ENCODE measurements at regions not wholly inside any gene's neighbourhood (a gene's known extent, or its start where the extent isn't known, plus 50 kb on each side); places are given as distances from the start of the nearest gene placed in this dataset.

- TF ChIP-seq CTCF (IDR thresholded peaks at IDR 0.05; ENCODE audit: low read depth, low read length), result no peak
- H3K4me3 ChIP-seq (ENCODE audit: low read depth, low read length), result no peak overlapping the region
These were observed 1047.6 kb downstream of the TECRL start for GRCh38 chr4:63361628-63362027.

- H3K4me3 ChIP-seq (ENCODE audit: low read depth, low read length), result no peak overlapping the region
- no peak for TF ChIP-seq CTCF (IDR thresholded peaks at IDR 0.05; ENCODE audit: low read depth, low read length)
These were observed 1048.2 kb downstream of the TECRL start for GRCh38 chr4:63361066-63361465.

- H3K4me3 ChIP-seq (ENCODE audit: low read depth, low read length), result no peak overlapping the region
- no peak for TF ChIP-seq CTCF (IDR thresholded peaks at IDR 0.05; ENCODE audit: low read depth, low read length)
These were observed 1059.6 kb downstream of the TECRL start for GRCh38 chr4:63349674-63350025.

- no peak overlapping the region for H3K4me3 ChIP-seq (ENCODE audit: low read depth, low read length)
- no peak for TF ChIP-seq CTCF (IDR thresholded peaks at IDR 0.05; ENCODE audit: low read depth, low read length)
These were observed 1060.2 kb downstream of the TECRL start for GRCh38 chr4:63348735-63349673.

- no peak for TF ChIP-seq CTCF (IDR thresholded peaks at IDR 0.05; ENCODE audit: low read depth, low read length)
- no peak overlapping the region for H3K4me3 ChIP-seq (ENCODE audit: low read depth, low read length)
These were observed 1084.1 kb downstream of the TECRL start for GRCh38 chr4:63325140-63325539.

- TF ChIP-seq CTCF (IDR thresholded peaks at IDR 0.05; ENCODE audit: low read depth, low read length), result no peak
- no peak overlapping the region for H3K4me3 ChIP-seq (ENCODE audit: low read depth, low read length)
These were observed 1092.6 kb downstream of the TECRL start for GRCh38 chr4:63316633-63317032.

GRCh38 chr4:63315651-63316050, 1093.6 kb downstream of the TECRL start:
- TF ChIP-seq CTCF (IDR thresholded peaks at IDR 0.05; ENCODE audit: low read depth, low read length), result no peak

More at GRCh38 chr4:63315651-63316050, 1093.6 kb downstream of the TECRL start:
- no peak overlapping the region for H3K4me3 ChIP-seq (ENCODE audit: low read depth, low read length)

Data from WI38 (cell line).